Naive thymus-derived CD4-positive, alpha-beta T cell (primary cell): ENCODE measurements at regions not wholly inside any gene's neighbourhood (a gene's known extent, or its start where the extent isn't known, plus 50 kb on each side); places are given as distances from the start of the nearest gene placed in this dataset.
"Not testable (repeated sequence)": the region's sequence is repeated elsewhere in the genome, so short reads cannot be mapped to it uniquely, and the experiment has no call there.

Source experiments
- ATAC-seq: fragments of 150-1000 bp; cut with Tn5 transposase; 2 replicates; pipeline ENCODE4 v1.10.0; 2021; ENCODE audit warnings: mild to moderate bottlenecking, moderate library complexity
- CTCF ChIA-PET: fragments of 350-600 bp; sonication (Branson Sonifier 250); formaldehyde crosslinking; loops from one replicate; lab custom pipeline; 2021; ENCODE audit warnings: antibody characterized with exemption; lab: Charles Lee
- POLR2A ChIA-PET: fragments of 350-600 bp; sonication (Branson Sonifier 250); formaldehyde crosslinking; loops from one replicate; lab custom pipeline; 2021; ENCODE audit warnings: antibody characterized with exemption, inconsistent platforms; lab: Charles Lee
- DNase-seq, 9 donors: peaks; one replicate each; pipeline versions ENCODE4 v3.0.0 to v3.0.0-alpha.2; 2020 to 2022; ENCODE audit warnings: mixed read lengths in 1 of 9
- H3K27ac ChIP-seq: one replicate; pipeline ENCODE4 v1.7.0; 2013; ENCODE audit warnings: mild to moderate bottlenecking, low read depth, low read length, moderate library complexity
- H3K27me3 ChIP-seq, 2 donors: one replicate each; pipeline ENCODE4 v1.7.0; 2013; ENCODE audit warnings: low read length in 2 of 2, mild to moderate bottlenecking in 2 of 2, moderate library complexity in 2 of 2; ENCODE audit not compliant: control insufficient read depth in 2 of 2, insufficient read depth in 2 of 2
- H3K36me3 ChIP-seq, 3 experiments: 1 replicate in 2 of 3; 2 replicates in 1 of 3; pipeline ENCODE4 v1.7.0; 2013; ENCODE audit warnings: low read length in 3 of 3, mild to moderate bottlenecking in 3 of 3, moderate library complexity in 1 of 3; ENCODE audit not compliant: insufficient read depth in 3 of 3, control insufficient read depth in 2 of 3
- H3K4me1 ChIP-seq, 2 donors: one replicate each; pipeline ENCODE4 v1.7.0; 2013; ENCODE audit warnings: low read length in 2 of 2, mild to moderate bottlenecking in 2 of 2, moderate library complexity in 1 of 2; ENCODE audit not compliant: control insufficient read depth in 2 of 2, insufficient read depth in 2 of 2
- H3K4me3 ChIP-seq: 2 replicates; pipeline ENCODE4 v1.7.0; 2013; ENCODE audit warnings: mild to moderate bottlenecking, low read length
- H3K9me3 ChIP-seq, 3 experiments: 1 replicate in 2 of 3; 2 replicates in 1 of 3; pipeline ENCODE4 v1.7.0; 2013; ENCODE audit warnings: low read length in 3 of 3; ENCODE audit not compliant: control insufficient read depth in 2 of 3
- H3K27ac Mint-ChIP-seq, 9 donors: one replicate each; pipeline ENCODE4 v1.8.0; 2020 to 2022; ENCODE audit warnings: mixed read lengths in 9 of 9, mild to moderate bottlenecking in 8 of 9, moderate library complexity in 5 of 9, inconsistent platforms in 2 of 9
- H3K27me3 Mint-ChIP-seq, 5 donors: one replicate each; pipeline ENCODE4 v1.8.0; 2021 to 2022; ENCODE audit warnings: mixed read lengths in 5 of 5, mild to moderate bottlenecking in 1 of 5
- H3K36me3 Mint-ChIP-seq, 5 donors: one replicate each; pipeline ENCODE4 v1.8.0; 2020 to 2022; ENCODE audit warnings: mixed read lengths in 5 of 5, mild to moderate bottlenecking in 3 of 5, inconsistent platforms in 1 of 5
- H3K4me1 Mint-ChIP-seq, 7 donors: one replicate each; pipeline ENCODE4 v1.8.0; 2020 to 2022; ENCODE audit warnings: mixed read lengths in 7 of 7, mild to moderate bottlenecking in 3 of 7, inconsistent platforms in 1 of 7
- H3K4me3 Mint-ChIP-seq, 10 donors: one replicate each; pipeline ENCODE4 v1.8.0; 2020 to 2022; ENCODE audit warnings: mild to moderate bottlenecking in 10 of 10, mixed read lengths in 10 of 10, moderate library complexity in 6 of 10, inconsistent platforms in 2 of 10
- H3K9me3 Mint-ChIP-seq, 11 donors: one replicate each; pipeline ENCODE4 v1.8.0; 2020 to 2022; ENCODE audit warnings: mixed read lengths in 11 of 11, mild to moderate bottlenecking in 4 of 11, inconsistent platforms in 1 of 11, moderate library complexity in 1 of 11
- intact Hi-C, 2 donors: fragments of 100-400 bp; cut with micrococcal nuclease; formaldehyde crosslinking; loops; one replicate each; pipeline ENCODE4 v1.15.1; 2023

GRCh38 chr1:166684669-166685068 lies 154.6 kb upstream of the POGK start:
- CTCF ChIA-PET, H3K4me3 ChIP-seq, H3K27me3 ChIP-seq, DNase-seq, H3K4me3 Mint-ChIP-seq, H3K9me3 ChIP-seq, H3K4me1 ChIP-seq, POLR2A ChIA-PET, H3K27ac ChIP-seq, intact Hi-C loops, H3K36me3 ChIP-seq, H3K27ac Mint-ChIP-seq, H3K36me3 Mint-ChIP-seq, H3K4me1 Mint-ChIP-seq, ATAC-seq: not testable (repeated sequence)
- H3K9me3 Mint-ChIP-seq, result peaks cover 6 to 31% (median 14%) of the 10 kb centered on the region in 11 donors
- peaks cover 0 to 48% (median 22%) of the 10 kb centered on the region in 5 donors for H3K27me3 Mint-ChIP-seq

- intact Hi-C loops, result no loop called here
- Histone ChIP-seq H3K4me1 (no peaks in the 10 kb centered on the region), H3K9me3 (no peaks in the 10 kb centered on the region), H3K27me3 (no peaks in the 10 kb centered on the region), H3K27ac (no peak overlapping the region), H3K4me3 (no peak overlapping the region), H3K36me3 (no peaks in the 10 kb centered on the region)
- ChIA-PET POLR2A (no interaction called here), CTCF (no interaction called here)
- no peak overlapping the region for H3K4me3 Mint-ChIP-seq
- ATAC-seq, result no peak
- no peak overlapping the region for H3K27ac Mint-ChIP-seq
- H3K27me3 Mint-ChIP-seq, result peaks cover 0 to 52% (median 21%) of the 10 kb centered on the region in 5 donors
- no peaks in the 10 kb centered on the region for H3K36me3 Mint-ChIP-seq
- peaks cover 6 to 31% (median 14%) of the 10 kb centered on the region in 11 donors for H3K9me3 Mint-ChIP-seq
- peaks cover 0 to 4% (median 0%) of the 10 kb centered on the region in 7 donors for H3K4me1 Mint-ChIP-seq
- no peak for DNase-seq
These were observed 154.1 kb upstream of the POGK start for GRCh38 chr1:166685200-166685599.

- Mint-ChIP-seq H3K9me3 (peaks cover 6 to 31% (median 14%) of the 10 kb centered on the region in 11 donors), H3K27me3 (peaks cover 0 to 55% (median 23%) of the 10 kb centered on the region in 5 donors)
- H3K27ac Mint-ChIP-seq, CTCF ChIA-PET, POLR2A ChIA-PET, ATAC-seq, H3K9me3 ChIP-seq, H3K36me3 ChIP-seq, H3K27me3 ChIP-seq, H3K4me3 ChIP-seq, H3K4me3 Mint-ChIP-seq, H3K4me1 ChIP-seq, H3K4me1 Mint-ChIP-seq, H3K27ac ChIP-seq, DNase-seq, H3K36me3 Mint-ChIP-seq, intact Hi-C loops: not testable (repeated sequence)
These were observed 153.4 kb upstream of the POGK start for GRCh38 chr1:166685891-166686290.

GRCh38 chr1:166690596-166690995 lies 148.7 kb upstream of the POGK start:
- H3K9me3 ChIP-seq, intact Hi-C loops, H3K4me3 Mint-ChIP-seq, CTCF ChIA-PET, H3K36me3 ChIP-seq, H3K4me1 Mint-ChIP-seq, H3K27ac ChIP-seq, H3K4me3 ChIP-seq, H3K27me3 ChIP-seq, H3K27ac Mint-ChIP-seq, DNase-seq, ATAC-seq, POLR2A ChIA-PET, H3K36me3 Mint-ChIP-seq, H3K4me1 ChIP-seq: not testable (repeated sequence)
- Mint-ChIP-seq H3K27me3 (peaks cover 0 to 64% (median 33%) of the 10 kb centered on the region in 5 donors), H3K9me3 (peaks cover 3 to 22% (median 8%) of the 10 kb centered on the region in 11 donors)

GRCh38 chr1:166691476-166691875 lies 147.8 kb upstream of the POGK start:
- peaks cover 0 to 4% (median 0%) of the 10 kb centered on the region in 7 donors for H3K4me1 Mint-ChIP-seq
- peaks cover 0 to 13% (median 3%) of the 10 kb centered on the region in 11 donors for H3K9me3 Mint-ChIP-seq
- H3K27ac Mint-ChIP-seq, result no peak overlapping the region
- ChIA-PET CTCF (no interaction called here), POLR2A (no interaction called here)
- DNase-seq (no peak), ATAC-seq (no peak)
- H3K4me3 Mint-ChIP-seq, result no peak overlapping the region
- H3K36me3 Mint-ChIP-seq, result no peaks in the 10 kb centered on the region
- Histone ChIP-seq H3K27me3 (no peaks in the 10 kb centered on the region), H3K4me3 (no peak overlapping the region), H3K9me3 (no peaks in the 10 kb centered on the region), H3K4me1 (no peaks in the 10 kb centered on the region), H3K27ac (no peak overlapping the region), H3K36me3 (no peaks in the 10 kb centered on the region)
- intact Hi-C loops, result no loop called here
- H3K27me3 Mint-ChIP-seq, result peaks cover 0 to 57% (median 32%) of the 10 kb centered on the region in 5 donors

- Histone ChIP-seq H3K36me3 (no peaks in the 10 kb centered on the region), H3K4me3 (no peak overlapping the region), H3K4me1 (no peaks in the 10 kb centered on the region), H3K9me3 (no peaks in the 10 kb centered on the region), H3K27me3 (no peaks in the 10 kb centered on the region), H3K27ac (no peak overlapping the region)
- ATAC-seq (no peak), DNase-seq (no peak)
- ChIA-PET POLR2A (no interaction called here), CTCF (no interaction called here)
- peaks cover 0 to 61% (median 28%) of the 10 kb centered on the region in 5 donors for H3K27me3 Mint-ChIP-seq
- no peaks in the 10 kb centered on the region for H3K36me3 Mint-ChIP-seq
- H3K4me3 Mint-ChIP-seq, result no peak overlapping the region
- H3K4me1 Mint-ChIP-seq, result peaks cover 0 to 4% (median 0%) of the 10 kb centered on the region in 7 donors
- peaks cover 0 to 10% (median 0%) of the 10 kb centered on the region in 11 donors for H3K9me3 Mint-ChIP-seq
- H3K27ac Mint-ChIP-seq, result no peak overlapping the region
- intact Hi-C loops, result no loop called here
These were observed 146.9 kb upstream of the POGK start for GRCh38 chr1:166692346-166692745.

GRCh38 chr1:166693158-166693557 lies 146.1 kb upstream of the POGK start:
- Histone ChIP-seq H3K9me3 (no peaks in the 10 kb centered on the region), H3K36me3 (no peaks in the 10 kb centered on the region), H3K4me1 (no peaks in the 10 kb centered on the region), H3K4me3 (no peak overlapping the region), H3K27me3 (no peaks in the 10 kb centered on the region), H3K27ac (no peak overlapping the region)
- Mint-ChIP-seq H3K4me3 (no peak overlapping the region), H3K9me3 (peaks cover 0 to 4% (median 0%) of the 10 kb centered on the region in 11 donors), H3K4me1 (peaks cover 0 to 4% (median 0%) of the 10 kb centered on the region in 7 donors), H3K36me3 (no peaks in the 10 kb centered on the region), H3K27me3 (peaks cover 0 to 58% (median 27%) of the 10 kb centered on the region in 5 donors), H3K27ac (no peak overlapping the region)
- no peak for ATAC-seq
- ChIA-PET POLR2A (no interaction called here), CTCF (no interaction called here)
- intact Hi-C loops, result no loop called here
- no peak for DNase-seq
